ENCODE measurements at regions not wholly inside any gene's neighbourhood (a gene's known extent, or its start where the extent isn't known, plus 50 kb on each side); places are given as distances from the start of the nearest gene placed in this dataset.
A peak's percentile ranks its signal among the peaks of the same experiment; 100 is the strongest.

- DNase-seq (ENCODE audit: low read depth) = no peak
- no peak overlapping the region for H3K4me3 ChIP-seq (ENCODE audit: low read depth, low read length)
- TF ChIP-seq, protein P1, sequence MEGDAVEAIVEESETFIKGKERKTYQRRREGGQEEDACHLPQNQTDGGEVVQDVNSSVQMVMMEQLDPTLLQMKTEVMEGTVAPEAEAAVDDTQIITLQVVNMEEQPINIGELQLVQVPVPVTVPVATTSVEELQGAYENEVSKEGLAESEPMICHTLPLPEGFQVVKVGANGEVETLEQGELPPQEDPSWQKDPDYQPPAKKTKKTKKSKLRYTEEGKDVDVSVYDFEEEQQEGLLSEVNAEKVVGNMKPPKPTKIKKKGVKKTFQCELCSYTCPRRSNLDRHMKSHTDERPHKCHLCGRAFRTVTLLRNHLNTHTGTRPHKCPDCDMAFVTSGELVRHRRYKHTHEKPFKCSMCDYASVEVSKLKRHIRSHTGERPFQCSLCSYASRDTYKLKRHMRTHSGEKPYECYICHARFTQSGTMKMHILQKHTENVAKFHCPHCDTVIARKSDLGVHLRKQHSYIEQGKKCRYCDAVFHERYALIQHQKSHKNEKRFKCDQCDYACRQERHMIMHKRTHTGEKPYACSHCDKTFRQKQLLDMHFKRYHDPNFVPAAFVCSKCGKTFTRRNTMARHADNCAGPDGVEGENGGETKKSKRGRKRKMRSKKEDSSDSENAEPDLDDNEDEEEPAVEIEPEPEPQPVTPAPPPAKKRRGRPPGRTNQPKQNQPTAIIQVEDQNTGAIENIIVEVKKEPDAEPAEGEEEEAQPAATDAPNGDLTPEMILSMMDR (IDR thresholded peaks at IDR 0.05; ENCODE audit: insufficient read depth, low read depth, low read length) = no peak
These were observed 1603.3 kb upstream of the ZEB2 start for GRCh38 chr2:146123256-146123655.

- DNase-seq (ENCODE audit: low read depth) = no peak
- H3K4me3 ChIP-seq (ENCODE audit: low read depth, low read length) = no peak overlapping the region
- TF ChIP-seq, protein P1 (IDR thresholded peaks at IDR 0.05; ENCODE audit: insufficient read depth, low read depth, low read length) = no peak
These were observed 1599.7 kb upstream of the ZEB2 start for GRCh38 chr2:146119586-146119985.

DNA sequence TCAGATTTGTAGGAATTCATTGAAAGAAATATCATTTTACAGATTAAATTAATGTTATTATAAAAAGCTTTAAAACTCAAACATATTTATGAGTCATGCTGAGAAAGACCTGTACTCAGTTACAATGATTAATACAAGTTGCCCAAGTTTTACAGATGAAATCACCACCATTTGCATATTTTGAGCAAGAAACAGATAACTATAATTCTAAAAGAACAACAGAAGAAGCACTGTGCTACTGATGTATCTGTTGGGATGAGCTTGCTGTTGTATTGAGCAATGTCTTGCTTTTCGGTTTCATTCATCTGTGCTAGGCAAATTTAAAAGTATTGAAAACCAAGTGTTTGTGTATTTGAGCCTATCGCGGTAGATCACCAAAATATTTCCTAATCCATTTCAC, 1589.1 kb upstream of the ZEB2 start:
- H3K4me3 ChIP-seq (ENCODE audit: low read depth, low read length) = no peak overlapping the region
- DNase-seq (ENCODE audit: low read depth) = peak; percentile 19
- TF ChIP-seq, protein P1 (IDR thresholded peaks at IDR 0.05; ENCODE audit: insufficient read depth, low read depth, low read length) = no peak

GRCh38 chr2:146094185-146094584, 1574.3 kb upstream of the ZEB2 start:
- H3K4me3 ChIP-seq (ENCODE audit: low read depth, low read length) = no peak overlapping the region
- TF ChIP-seq, protein P1 (IDR thresholded peaks at IDR 0.05; ENCODE audit: insufficient read depth, low read depth, low read length) = no peak
- no peak for DNase-seq (ENCODE audit: low read depth)

DNA sequence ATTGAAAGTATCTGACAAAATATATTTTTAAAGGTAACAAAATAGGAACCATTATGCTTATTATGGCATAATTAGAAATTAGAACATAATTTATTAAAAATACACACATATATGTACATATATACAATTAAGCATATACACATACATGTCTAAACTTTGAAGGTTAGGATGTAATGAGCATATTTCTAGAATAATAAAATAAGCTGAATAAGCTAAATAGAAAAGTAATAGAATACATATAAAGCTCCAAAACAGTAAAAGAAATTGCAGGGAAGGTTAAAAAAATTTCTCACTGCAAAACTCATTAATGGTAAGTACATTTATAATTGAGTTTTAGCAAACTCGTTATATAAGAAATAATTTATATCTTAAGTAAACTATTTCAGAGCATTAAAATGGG, 1561.5 kb upstream of the ZEB2 start:
- DNase-seq (ENCODE audit: low read depth) = no peak
- TF ChIP-seq, protein P1 (IDR thresholded peaks at IDR 0.05; ENCODE audit: insufficient read depth, low read depth, low read length) = no peak
- H3K4me3 ChIP-seq (ENCODE audit: low read depth, low read length) = no peak overlapping the region

- DNase-seq (ENCODE audit: low read depth) = no peak
- TF ChIP-seq, protein P1 (IDR thresholded peaks at IDR 0.05; ENCODE audit: insufficient read depth, low read depth, low read length) = no peak
- no peak overlapping the region for H3K4me3 ChIP-seq (ENCODE audit: low read depth, low read length)
These were observed 1561.0 kb upstream of the ZEB2 start for GRCh38 chr2:146080925-146081324.

GRCh38 chr2:146079216-146079615, 1559.3 kb upstream of the ZEB2 start:
- TF ChIP-seq, protein P1 (IDR thresholded peaks at IDR 0.05; ENCODE audit: insufficient read depth, low read depth, low read length) = no peak
- no peak overlapping the region for H3K4me3 ChIP-seq (ENCODE audit: low read depth, low read length)
- DNase-seq (ENCODE audit: low read depth) = no peak
